ENCODE measurements at regions not wholly inside any gene's neighbourhood (a gene's known extent, or its start where the extent isn't known, plus 50 kb on each side); places are given as distances from the start of the nearest gene placed in this dataset.
"Not testable (repeated sequence)": the region's sequence is repeated elsewhere in the genome, so short reads cannot be mapped to it uniquely, and the experiment has no call there.

GRCh38 chr6:137304020-137304780 is 85.0 kb upstream of the IFNGR1 start:
- DNase-seq, result no peak

DNA sequence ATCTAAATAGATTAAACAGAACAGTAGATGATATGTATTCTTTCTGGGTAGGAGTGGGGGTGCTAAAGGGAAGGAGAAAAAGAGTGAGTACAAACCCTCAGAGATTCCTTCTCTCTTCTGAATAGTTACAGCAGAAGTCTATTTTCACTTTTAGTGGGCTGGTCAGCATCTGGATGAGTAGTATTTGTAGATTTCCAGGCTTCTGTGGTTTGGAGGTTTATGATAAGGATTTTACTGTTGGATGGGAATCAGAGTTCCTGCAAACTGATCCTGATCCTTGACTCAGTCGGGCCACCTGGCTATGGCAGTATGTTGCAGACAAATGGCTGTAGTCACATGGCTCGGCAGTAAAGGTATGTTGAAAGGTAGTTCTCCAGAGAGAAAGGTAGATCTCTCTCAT is 84.3 kb upstream of the IFNGR1 start:
- DNase-seq, result no peak

DNA sequence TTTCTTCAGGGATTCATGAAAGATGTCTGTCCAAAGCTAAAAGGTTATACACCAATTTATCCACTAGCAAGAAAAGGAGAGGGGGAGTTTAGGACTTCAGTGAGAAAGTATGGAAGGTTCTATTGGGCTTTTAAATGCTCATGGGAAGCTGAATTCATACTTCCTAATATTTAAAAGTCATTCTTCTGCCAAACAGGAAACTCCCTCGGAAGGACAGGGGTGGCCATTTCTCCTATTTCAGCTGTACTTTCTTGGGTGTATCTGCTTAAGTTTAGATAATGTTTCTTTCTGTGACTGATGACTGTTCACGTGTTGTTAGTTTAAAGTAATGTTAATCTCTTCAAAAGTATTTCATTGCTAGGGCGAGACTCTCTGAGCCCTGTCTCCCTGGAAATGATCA is 80.5 kb upstream of the IFNGR1 start:
- no peak for DNase-seq

GRCh38 chr6:137297887-137298286 is 78.7 kb upstream of the IFNGR1 start:
- no peak for DNase-seq

DNA sequence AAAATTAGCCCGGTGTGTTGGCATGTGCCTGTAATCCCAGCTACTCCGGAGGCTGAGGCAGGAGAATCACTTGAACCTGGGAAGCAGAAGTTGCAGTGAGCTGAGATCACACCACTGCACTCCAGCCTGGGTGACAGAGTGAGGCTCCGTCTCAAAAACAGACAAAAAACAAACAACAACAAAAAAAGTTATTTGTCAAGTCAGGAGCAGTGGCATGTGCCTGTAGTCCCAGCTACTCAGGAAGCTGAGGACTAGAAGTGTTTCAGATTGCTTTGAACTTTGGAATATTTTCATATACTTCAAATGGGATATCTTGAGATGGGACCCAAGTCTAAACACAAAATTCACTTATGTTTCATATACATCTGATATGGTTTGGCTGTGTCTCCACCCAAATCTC is 73.1 kb upstream of the IFNGR1 start:
- not testable (repeated sequence) for DNase-seq

- no peak for DNase-seq
These were observed 72.3 kb upstream of the IFNGR1 start for GRCh38 chr6:137291441-137291840.

GRCh38 chr6:137290601-137291261 is 71.5 kb upstream of the IFNGR1 start:
- no peak for DNase-seq

DNA sequence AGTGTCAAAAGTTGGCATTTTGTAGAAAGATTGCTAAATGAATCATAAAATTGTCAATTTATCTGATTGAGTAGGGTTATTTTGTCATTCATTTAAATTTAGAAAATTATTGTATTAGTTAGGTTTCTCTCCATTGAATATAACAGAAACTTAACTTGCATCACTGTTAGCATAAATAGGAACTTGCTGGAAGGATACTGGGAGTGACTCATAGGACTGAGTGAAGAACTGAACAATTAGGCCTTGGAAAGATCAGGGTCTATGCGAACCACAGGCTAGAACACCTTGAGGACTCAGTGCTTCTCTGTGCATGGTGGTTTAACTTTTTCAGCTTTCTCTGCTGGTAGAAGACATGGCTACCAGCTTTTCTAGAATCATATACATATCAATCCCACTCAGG is 67.7 kb upstream of the IFNGR1 start:
- DNase-seq, result no peak

GRCh38 chr6:137286368-137286767 is 67.2 kb upstream of the IFNGR1 start:
- DNase-seq, result no peak

DNA sequence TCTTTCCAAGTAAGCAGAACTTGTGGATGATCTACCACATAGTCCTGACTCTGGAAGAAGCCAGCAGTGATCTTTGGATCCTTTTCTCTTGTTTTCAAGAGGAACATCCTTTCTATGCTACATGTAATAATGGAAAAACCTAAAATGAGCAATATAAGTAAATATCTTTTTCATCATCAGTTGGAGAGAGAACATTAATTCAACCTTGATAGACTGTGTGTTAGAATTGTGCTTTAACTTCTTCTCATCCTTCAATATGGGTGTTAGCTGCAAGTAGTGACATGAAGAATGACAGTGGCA is 65.6 kb upstream of the IFNGR1 start:
- DNase-seq, result no peak

DNA sequence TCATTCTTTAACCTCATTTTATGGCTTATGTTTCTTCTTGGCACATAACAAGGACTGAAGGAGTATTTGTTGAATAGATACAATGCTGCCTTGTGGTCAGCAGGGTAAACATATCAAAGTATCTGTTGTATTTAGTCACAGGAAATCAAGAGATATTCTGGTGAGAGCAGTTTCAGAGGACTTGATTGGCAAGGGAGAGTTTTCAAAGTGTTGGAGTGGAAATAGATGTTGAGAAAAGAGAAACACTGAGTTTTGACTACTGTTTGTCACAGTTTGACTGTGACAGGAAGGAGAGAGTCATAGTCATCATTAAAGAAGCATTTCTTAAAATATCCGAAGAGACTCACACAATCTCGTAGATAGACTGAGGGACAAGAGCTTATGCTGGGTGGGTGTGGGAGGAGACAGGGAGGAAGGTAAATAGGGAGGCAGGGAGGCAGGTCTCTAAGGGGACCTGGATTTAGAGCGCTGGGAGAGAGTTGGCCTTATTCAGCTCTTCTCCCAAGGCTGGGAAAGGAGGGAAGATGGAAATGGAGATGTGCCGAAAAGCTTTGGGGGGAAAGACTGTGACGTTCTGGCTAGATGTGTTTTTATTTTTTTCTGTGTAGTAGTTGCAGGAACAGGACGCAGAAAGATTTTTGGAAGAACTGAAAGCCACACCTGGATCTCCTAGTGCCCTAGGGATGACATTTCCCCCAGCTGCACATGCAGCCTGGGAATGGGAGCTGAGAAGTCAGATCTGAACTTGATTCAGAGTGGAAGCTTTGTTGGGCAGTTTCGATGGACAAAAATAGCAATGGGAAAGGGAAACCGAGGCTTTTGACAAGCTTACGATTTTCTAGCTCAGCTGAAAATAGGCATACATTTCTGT is 65.0 kb upstream of the IFNGR1 start:
- no peak for DNase-seq

DNA sequence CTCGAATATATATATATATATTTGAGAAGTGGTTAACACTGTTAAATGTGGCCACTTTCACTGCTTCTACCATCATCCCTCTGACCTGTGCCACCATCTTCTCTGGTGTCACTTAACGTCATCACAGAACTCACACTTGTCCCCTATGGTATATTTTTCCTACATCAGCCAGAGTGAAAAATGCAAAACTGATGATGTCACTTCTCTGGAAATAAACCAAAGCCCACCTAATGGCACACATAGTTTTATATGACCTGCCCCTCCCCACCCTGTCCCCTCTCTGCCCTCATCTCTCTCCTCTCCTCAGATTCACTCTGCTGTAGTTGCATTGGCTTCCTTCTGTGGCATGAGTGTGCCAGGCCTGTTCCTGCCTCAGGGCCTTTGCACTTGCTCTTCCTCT is 63.9 kb upstream of the IFNGR1 start:
- DNase-seq, result no peak

DNA sequence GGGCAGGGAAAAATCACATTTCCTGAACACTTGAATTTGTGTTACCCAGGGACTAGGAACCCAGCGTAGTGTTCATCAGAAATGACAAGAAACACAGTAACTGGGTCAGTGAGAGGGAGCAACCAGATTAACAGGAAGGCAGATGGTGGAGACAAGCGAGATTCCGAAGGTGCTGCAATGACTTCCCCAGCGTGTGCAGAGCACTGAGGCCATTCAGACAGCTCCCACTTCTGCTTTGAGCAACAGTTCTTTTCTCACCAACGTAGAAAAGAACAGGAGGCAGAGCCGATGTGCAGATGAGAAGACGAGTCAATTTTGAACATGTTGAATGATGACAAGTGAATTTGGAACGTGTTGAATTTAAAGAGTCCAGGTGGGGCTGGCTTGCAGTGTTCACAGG is 63.1 kb upstream of the IFNGR1 start:
- DNase-seq, result no peak

- not testable (repeated sequence) for DNase-seq
These were observed 60.1 kb upstream of the IFNGR1 start for GRCh38 chr6:137279279-137279678.

DNA sequence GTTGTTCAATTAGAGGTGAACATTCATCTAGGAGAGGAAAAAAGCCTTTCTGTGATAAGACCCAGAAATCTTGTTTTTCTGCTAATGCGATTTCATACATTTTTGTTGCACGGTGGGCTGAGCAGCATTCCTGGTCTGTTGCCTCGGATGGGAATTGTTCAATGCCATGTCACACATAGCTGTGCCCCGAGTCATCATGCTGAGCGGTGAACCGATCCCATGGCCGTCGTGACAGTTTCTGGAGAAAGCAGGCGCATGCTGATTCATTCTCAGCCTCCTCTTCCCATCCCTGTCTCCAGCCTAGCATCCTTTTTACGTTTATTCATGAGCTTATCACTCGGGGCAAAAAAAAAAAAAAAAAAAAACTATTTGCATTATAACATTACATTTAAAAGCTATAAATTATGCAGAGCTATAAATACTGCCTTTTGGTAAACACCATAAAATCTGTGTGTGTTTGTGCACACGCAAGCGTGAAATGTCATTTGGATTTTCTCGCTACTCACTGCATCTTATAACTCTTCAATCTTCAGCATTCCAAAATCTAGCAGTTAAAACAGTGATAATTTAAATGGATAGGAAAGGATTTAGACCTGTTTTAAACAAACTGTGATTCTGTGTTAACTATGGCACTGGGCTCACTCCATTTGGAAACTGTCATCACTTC is 58.9 kb upstream of the IFNGR1 start:
- no peak for DNase-seq

GRCh38 chr6:137272403-137272802 is 53.2 kb upstream of the IFNGR1 start:
- DNase-seq, result no peak

GRCh38 chr6:137271245-137272183 is 52.3 kb upstream of the IFNGR1 start:
- no peak for DNase-seq

GRCh38 chr6:137269803-137270202 is 50.6 kb upstream of the IFNGR1 start:
- no peak for DNase-seq

GRCh38 chr6:137269347-137269746 is 50.2 kb upstream of the IFNGR1 start:
- no peak for DNase-seq
